WTC11 (cell line): ENCODE measurements at regions not wholly inside any gene's neighbourhood (a gene's known extent, or its start where the extent isn't known, plus 50 kb on each side); places are given as distances from the start of the nearest gene placed in this dataset.

ENCODE experiments used
- CREB1 ChIP-seq: sonication (generic); formaldehyde crosslinking; IDR thresholded peaks from 2 replicates; pipeline ENCODE4 v1.8.0; 2023; ENCODE audit warnings: mild to moderate bottlenecking, missing genetic modification reagents
- NFATC4 ChIP-seq: fragments of 250-450 bp; sonication (Bioruptor Pico); IDR thresholded peaks from 2 replicates; pipeline ENCODE4 v1.9.0; 2021; ENCODE audit warnings: mild to moderate bottlenecking
- NFE2L1 ChIP-seq: sonication (generic); formaldehyde crosslinking; IDR thresholded peaks from 2 replicates; pipeline ENCODE4 v1.8.1; 2023; ENCODE audit warnings: missing genetic modification reagents
- NR3C1 ChIP-seq: sonication (generic); formaldehyde crosslinking; conservative IDR thresholded peaks from 2 replicates; pipeline ENCODE4 v1.8.1; 2023; ENCODE audit warnings: low read depth, mild to moderate bottlenecking, missing genetic modification reagents
- ZNF532 ChIP-seq: fragments of 250-450 bp; sonication (Bioruptor Pico); IDR thresholded peaks from 2 replicates; pipeline ENCODE4 v1.9.0; 2021; ENCODE audit warnings: mild to moderate bottlenecking, borderline replicate concordance
- TF ChIP-seq, protein P1 (sequence below): fragments of 200-600 bp; IDR thresholded peaks from 2 replicates; pipeline ENCODE4 v1.8.0; 2022; ENCODE audit warnings: antibody characterized with exemption
- TF ChIP-seq, protein P2 (sequence below): fragments of 250-450 bp; sonication (Bioruptor Pico); IDR thresholded peaks from 2 replicates; pipeline ENCODE4 v2.1.2; 2022; ENCODE audit warnings: mild to moderate bottlenecking, moderate library complexity

GRCh38 chr7:55314967-55315366, 50.2 kb upstream of the LANCL2 start:
- TF ChIP-seq NFE2L1 (CRISPR knock-in tag) (no peak), CREB1 (CRISPR knock-in tag) (no peak), ZNF532 (CRISPR knock-in tag) (no peak), NFATC4 (CRISPR knock-in tag) (no peak), NR3C1 (no peak)
- TF ChIP-seq, protein P1, sequence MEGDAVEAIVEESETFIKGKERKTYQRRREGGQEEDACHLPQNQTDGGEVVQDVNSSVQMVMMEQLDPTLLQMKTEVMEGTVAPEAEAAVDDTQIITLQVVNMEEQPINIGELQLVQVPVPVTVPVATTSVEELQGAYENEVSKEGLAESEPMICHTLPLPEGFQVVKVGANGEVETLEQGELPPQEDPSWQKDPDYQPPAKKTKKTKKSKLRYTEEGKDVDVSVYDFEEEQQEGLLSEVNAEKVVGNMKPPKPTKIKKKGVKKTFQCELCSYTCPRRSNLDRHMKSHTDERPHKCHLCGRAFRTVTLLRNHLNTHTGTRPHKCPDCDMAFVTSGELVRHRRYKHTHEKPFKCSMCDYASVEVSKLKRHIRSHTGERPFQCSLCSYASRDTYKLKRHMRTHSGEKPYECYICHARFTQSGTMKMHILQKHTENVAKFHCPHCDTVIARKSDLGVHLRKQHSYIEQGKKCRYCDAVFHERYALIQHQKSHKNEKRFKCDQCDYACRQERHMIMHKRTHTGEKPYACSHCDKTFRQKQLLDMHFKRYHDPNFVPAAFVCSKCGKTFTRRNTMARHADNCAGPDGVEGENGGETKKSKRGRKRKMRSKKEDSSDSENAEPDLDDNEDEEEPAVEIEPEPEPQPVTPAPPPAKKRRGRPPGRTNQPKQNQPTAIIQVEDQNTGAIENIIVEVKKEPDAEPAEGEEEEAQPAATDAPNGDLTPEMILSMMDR = no peak
- TF ChIP-seq, protein P2, sequence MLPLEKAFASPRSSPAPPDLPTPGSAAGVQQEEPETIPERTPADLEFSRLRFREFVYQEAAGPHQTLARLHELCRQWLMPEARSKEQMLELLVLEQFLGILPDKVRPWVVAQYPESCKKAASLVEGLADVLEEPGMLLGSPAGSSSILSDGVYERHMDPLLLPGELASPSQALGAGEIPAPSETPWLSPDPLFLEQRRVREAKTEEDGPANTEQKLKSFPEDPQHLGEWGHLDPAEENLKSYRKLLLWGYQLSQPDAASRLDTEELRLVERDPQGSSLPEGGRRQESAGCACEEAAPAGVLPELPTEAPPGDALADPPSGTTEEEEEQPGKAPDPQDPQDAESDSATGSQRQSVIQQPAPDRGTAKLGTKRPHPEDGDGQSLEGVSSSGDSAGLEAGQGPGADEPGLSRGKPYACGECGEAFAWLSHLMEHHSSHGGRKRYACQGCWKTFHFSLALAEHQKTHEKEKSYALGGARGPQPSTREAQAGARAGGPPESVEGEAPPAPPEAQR (CRISPR knock-in tag) = no peak
